Mesendoderm (in vitro differentiated cells): ENCODE measurements at regions not wholly inside any gene's neighbourhood (a gene's known extent, or its start where the extent isn't known, plus 50 kb on each side); places are given as distances from the start of the nearest gene placed in this dataset.
A peak's percentile ranks its signal among the peaks of the same experiment; 100 is the strongest.
"Not testable (repeated sequence)": the region's sequence is repeated elsewhere in the genome, so short reads cannot be mapped to it uniquely, and the experiment has no call there.

Source experiments
- DNase-seq: peaks from one replicate; pipeline ENCODE4 v3.0.0; 2013
- H2AK5ac ChIP-seq: 2 replicates; pipeline ENCODE4 v1.6.1; 2013; ENCODE audit warnings: low read length, inconsistent platforms
- H2BK120ac ChIP-seq: 2 replicates; pipeline ENCODE4 v1.6.1; 2013; ENCODE audit warnings: low read depth, mild to moderate bottlenecking, low read length, moderate library complexity, mixed read lengths
- H2BK15ac ChIP-seq: replicated peaks from 2 replicates; pipeline ENCODE4 v1.6.1; 2013; ENCODE audit warnings: low read depth, mild to moderate bottlenecking, moderate library complexity
- H2BK5ac ChIP-seq: 2 replicates; pipeline ENCODE4 v1.6.1; 2013; ENCODE audit warnings: low read length, inconsistent platforms
- H3K18ac ChIP-seq: 2 replicates; pipeline ENCODE4 v1.6.1; 2013; ENCODE audit warnings: mild to moderate bottlenecking, low read length, mixed read lengths
- H3K23ac ChIP-seq: one replicate; pipeline ENCODE4 v1.6.1; 2013; ENCODE audit warnings: low read length
- H3K27ac ChIP-seq: 2 replicates; pipeline ENCODE4 v1.5.1; 2013; ENCODE audit warnings: low read depth, mild to moderate bottlenecking, inconsistent platforms, low read length, moderate library complexity
- H3K27me3 ChIP-seq: 2 replicates; pipeline ENCODE4 v1.6.1; 2013; ENCODE audit warnings: low read length, control low read depth, mild to moderate bottlenecking, inconsistent platforms; ENCODE audit not compliant: insufficient read depth, poor library complexity
- H3K36me3 ChIP-seq: 2 replicates; pipeline ENCODE4 v1.6.1; 2013; ENCODE audit warnings: low read length, inconsistent platforms; ENCODE audit not compliant: control insufficient read depth, insufficient read depth
- H3K4ac ChIP-seq: one replicate; pipeline ENCODE4 v1.6.1; 2013; ENCODE audit warnings: low read depth, mild to moderate bottlenecking, low read length, moderate library complexity
- H3K4me1 ChIP-seq: 2 replicates; pipeline ENCODE4 v1.6.1; 2013; ENCODE audit warnings: low read depth, low read length, inconsistent platforms; ENCODE audit not compliant: control insufficient read depth
- H3K4me2 ChIP-seq: 2 replicates; pipeline ENCODE4 v1.6.1; 2013; ENCODE audit warnings: low read length
- H3K4me3 ChIP-seq: 2 replicates; pipeline ENCODE4 v1.5.1; 2013; ENCODE audit warnings: mild to moderate bottlenecking, low read length
- H3K56ac ChIP-seq: one replicate; pipeline ENCODE4 v1.6.1; 2013; ENCODE audit warnings: low read length
- H3K79me1 ChIP-seq: 2 replicates; pipeline ENCODE4 v1.6.1; 2013; ENCODE audit warnings: low read length, inconsistent platforms
- H3K79me2 ChIP-seq: 2 replicates; pipeline ENCODE4 v1.6.1; 2013; ENCODE audit warnings: mild to moderate bottlenecking, low read length; ENCODE audit not compliant: control insufficient read depth, insufficient read depth
- H3K9ac ChIP-seq: 2 replicates; pipeline ENCODE4 v1.6.1; 2013; ENCODE audit warnings: low read length, inconsistent platforms
- H4K5ac ChIP-seq: one replicate; pipeline ENCODE4 v1.6.1; 2013; ENCODE audit warnings: low read length
- H4K8ac ChIP-seq: one replicate; pipeline ENCODE4 v1.6.1; 2013; ENCODE audit warnings: low read depth, mild to moderate bottlenecking, control low read depth, low read length, moderate library complexity
- WGBS: extraction: QIAGEN DNeasy Blood & Tissue Kit; methylation state at CpG from one replicate; pipeline ENCODE4 v1.1.7; 2013; ENCODE audit warnings: low lambda C conversion rate, missing lambda C conversion rate; ENCODE audit not compliant: insufficient coverage; ENCODE audit errors: extremely low coverage; 5-methylcytosine and 5-hydroxymethylcytosine counted together

GRCh38 chr5:29143266-29143665, 2050.2 kb upstream of the CDH6 start:
- Histone ChIP-seq H3K79me2 (no peaks in the 10 kb centered on the region), H2AK5ac (no peak overlapping the region), H3K4me3 (no peak overlapping the region), H3K18ac (no peak overlapping the region), H3K36me3 (no peaks in the 10 kb centered on the region), H2BK5ac (no peak overlapping the region), H3K79me1 (no peaks in the 10 kb centered on the region), H3K4me2 (no peak overlapping the region), H3K4ac (no peak overlapping the region), H4K8ac (no peak overlapping the region), H3K27ac (no peak overlapping the region), H2BK120ac (no peak overlapping the region), H2BK15ac (no peak overlapping the region), H3K9ac (no peak overlapping the region), H4K5ac (no peak overlapping the region), H3K56ac (no peak overlapping the region), H3K23ac (no peak overlapping the region), H3K27me3 (no peaks in the 10 kb centered on the region), H3K4me1 (no peaks in the 10 kb centered on the region)
- DNase-seq, result peak; percentile 68
- WGBS, result no CpG with 5 or more reads among the region's 1 CpG

- Histone ChIP-seq H4K5ac (peak overlapping the region; percentile 27), H3K79me2 (no peaks in the 10 kb centered on the region), H3K4me2 (no peak overlapping the region), H3K56ac (no peak overlapping the region), H3K23ac (no peak overlapping the region), H3K18ac (no peak overlapping the region), H2BK120ac (no peak overlapping the region), H3K4me3 (no peak overlapping the region), H3K79me1 (no peaks in the 10 kb centered on the region), H3K36me3 (no peaks in the 10 kb centered on the region), H2AK5ac (no peak overlapping the region), H2BK5ac (no peak overlapping the region), H3K27ac (no peak overlapping the region), H3K4ac (no peak overlapping the region), H3K27me3 (no peaks in the 10 kb centered on the region), H2BK15ac (no peak overlapping the region), H3K9ac (no peak overlapping the region), H4K8ac (no peak overlapping the region), H3K4me1 (no peaks in the 10 kb centered on the region)
- no CpG with 5 or more reads among the region's 2 CpGs for WGBS
- no peak for DNase-seq
These were observed 2059.1 kb upstream of the CDH6 start for GRCh38 chr5:29134418-29134817.

GRCh38 chr5:29131285-29131684, 2062.2 kb upstream of the CDH6 start:
- H3K27me3 ChIP-seq, result no peaks in the 10 kb centered on the region
- no peak overlapping the region for H3K23ac ChIP-seq
- no peak overlapping the region for H3K4ac ChIP-seq
- DNase-seq, result no peak
- no peaks in the 10 kb centered on the region for H3K79me2 ChIP-seq
- H3K36me3 ChIP-seq, result no peaks in the 10 kb centered on the region
- no peak overlapping the region for H3K27ac ChIP-seq
- no peak overlapping the region for H3K4me3 ChIP-seq
- no peak overlapping the region for H3K4me2 ChIP-seq
- no peak overlapping the region for H4K5ac ChIP-seq
- no peak overlapping the region for H2BK15ac ChIP-seq
- H3K79me1 ChIP-seq, result no peaks in the 10 kb centered on the region
- no CpG with 5 or more reads among the region's 2 CpGs for WGBS
- no peak overlapping the region for H3K9ac ChIP-seq
- no peak overlapping the region for H3K18ac ChIP-seq
- H4K8ac ChIP-seq, result no peak overlapping the region
- no peak overlapping the region for H2AK5ac ChIP-seq
- H3K56ac ChIP-seq, result no peak overlapping the region
- H2BK5ac ChIP-seq, result no peak overlapping the region
- H3K4me1 ChIP-seq, result no peaks in the 10 kb centered on the region
- no peak overlapping the region for H2BK120ac ChIP-seq

GRCh38 chr5:29130786-29131185, 2062.7 kb upstream of the CDH6 start:
- no peaks in the 10 kb centered on the region for H3K79me1 ChIP-seq
- no peak overlapping the region for H2BK5ac ChIP-seq
- no peak overlapping the region for H3K9ac ChIP-seq
- no peak overlapping the region for H2BK120ac ChIP-seq
- no peak overlapping the region for H3K4ac ChIP-seq
- H3K4me3 ChIP-seq, result no peak overlapping the region
- no peaks in the 10 kb centered on the region for H3K36me3 ChIP-seq
- H3K4me1 ChIP-seq, result no peaks in the 10 kb centered on the region
- no peak overlapping the region for H3K56ac ChIP-seq
- H3K23ac ChIP-seq, result no peak overlapping the region
- no peak overlapping the region for H4K5ac ChIP-seq
- H3K18ac ChIP-seq, result no peak overlapping the region
- H3K27ac ChIP-seq, result no peak overlapping the region
- H4K8ac ChIP-seq, result no peak overlapping the region
- no peak overlapping the region for H2BK15ac ChIP-seq
- no CpG with 5 or more reads among the region's 2 CpGs for WGBS
- no peaks in the 10 kb centered on the region for H3K27me3 ChIP-seq
- no peak overlapping the region for H2AK5ac ChIP-seq
- no peaks in the 10 kb centered on the region for H3K79me2 ChIP-seq
- no peak for DNase-seq
- H3K4me2 ChIP-seq, result no peak overlapping the region

- not testable (repeated sequence) for H2AK5ac ChIP-seq, H4K5ac ChIP-seq, H3K79me2 ChIP-seq, H3K79me1 ChIP-seq, H4K8ac ChIP-seq, H3K4me2 ChIP-seq, DNase-seq, H3K4me1 ChIP-seq, H3K27me3 ChIP-seq, H3K4me3 ChIP-seq, H3K27ac ChIP-seq, H3K4ac ChIP-seq, H3K18ac ChIP-seq, H3K23ac ChIP-seq, H2BK5ac ChIP-seq, H2BK120ac ChIP-seq, H3K9ac ChIP-seq, H2BK15ac ChIP-seq, H3K56ac ChIP-seq, H3K36me3 ChIP-seq
- WGBS, result no CpG with 5 or more reads among the region's 32 CpGs
These were observed 2065.8 kb upstream of the CDH6 start for GRCh38 chr5:29127524-29128156.

- H3K27ac ChIP-seq, result not testable (repeated sequence)
- whole genome bisulfite sequencing, result no CpG with 5 or more reads among the region's 14 CpGs
These were observed 2067.0 kb upstream of the CDH6 start for GRCh38 chr5:29126462-29126861.

More at GRCh38 chr5:29126462-29126861, 2067.0 kb upstream of the CDH6 start:
- H2BK5ac ChIP-seq, H2AK5ac ChIP-seq, H3K4me3 ChIP-seq, H3K27me3 ChIP-seq, H4K5ac ChIP-seq, H3K36me3 ChIP-seq, H3K79me1 ChIP-seq, H3K9ac ChIP-seq, H4K8ac ChIP-seq, H3K18ac ChIP-seq, H3K4ac ChIP-seq, H3K4me1 ChIP-seq, DNase-seq, H2BK15ac ChIP-seq, H3K79me2 ChIP-seq, H3K56ac ChIP-seq, H3K4me2 ChIP-seq, H3K23ac ChIP-seq, H2BK120ac ChIP-seq: not testable (repeated sequence)
